GM23248 (cell line): ENCODE measurements at regions not wholly inside any gene's neighbourhood (a gene's known extent, or its start where the extent isn't known, plus 50 kb on each side); places are given as distances from the start of the nearest gene placed in this dataset.

Experiments
- EZH2 ChIP-seq: fragments of 200-600 bp; sonication (generic); IDR thresholded peaks from 2 replicates; pipeline ENCODE4 v1.6.1; 2018; ENCODE audit warnings: antibody characterized with exemption, mild to moderate bottlenecking; ENCODE audit not compliant: insufficient read depth, poor library complexity, severe bottlenecking
- EZH2phosphoT487 ChIP-seq: fragments of 200-600 bp; sonication (generic); IDR thresholded peaks from 2 replicates; pipeline ENCODE4 v1.6.1; 2018; ENCODE audit warnings: antibody characterized with exemption, moderate library complexity, mild to moderate bottlenecking, low read depth; ENCODE audit not compliant: insufficient read depth

GRCh38 chr2:236981701-236982485, 103.8 kb upstream of the COPS8 start:
- TF ChIP-seq EZH2 (no peak), EZH2phosphoT487 (no peak)
